ENCODE measurements at regions not wholly inside any gene's neighbourhood (a gene's known extent, or its start where the extent isn't known, plus 50 kb on each side); places are given as distances from the start of the nearest gene placed in this dataset.

DNA sequence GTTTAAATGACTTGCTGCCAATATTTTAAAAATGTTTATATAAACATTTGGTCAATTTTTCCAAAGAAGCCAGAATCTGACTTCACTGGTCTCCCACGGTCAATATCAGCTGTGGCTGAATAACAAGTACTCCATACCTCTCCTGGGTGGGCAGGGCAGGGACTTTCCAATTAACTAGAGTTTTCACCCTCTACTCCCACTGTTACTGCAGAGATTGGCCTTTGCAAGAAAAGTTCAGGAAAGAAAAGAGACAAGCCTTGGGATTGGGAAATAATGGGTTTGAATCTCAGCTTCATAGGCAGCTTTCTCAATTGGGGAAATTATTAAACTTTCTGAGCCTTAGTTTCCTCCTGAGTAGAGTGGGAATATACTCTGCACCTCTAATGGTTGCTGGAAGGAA, 236.9 kb downstream of the PRL start:
- TF ChIP-seq, protein P1, sequence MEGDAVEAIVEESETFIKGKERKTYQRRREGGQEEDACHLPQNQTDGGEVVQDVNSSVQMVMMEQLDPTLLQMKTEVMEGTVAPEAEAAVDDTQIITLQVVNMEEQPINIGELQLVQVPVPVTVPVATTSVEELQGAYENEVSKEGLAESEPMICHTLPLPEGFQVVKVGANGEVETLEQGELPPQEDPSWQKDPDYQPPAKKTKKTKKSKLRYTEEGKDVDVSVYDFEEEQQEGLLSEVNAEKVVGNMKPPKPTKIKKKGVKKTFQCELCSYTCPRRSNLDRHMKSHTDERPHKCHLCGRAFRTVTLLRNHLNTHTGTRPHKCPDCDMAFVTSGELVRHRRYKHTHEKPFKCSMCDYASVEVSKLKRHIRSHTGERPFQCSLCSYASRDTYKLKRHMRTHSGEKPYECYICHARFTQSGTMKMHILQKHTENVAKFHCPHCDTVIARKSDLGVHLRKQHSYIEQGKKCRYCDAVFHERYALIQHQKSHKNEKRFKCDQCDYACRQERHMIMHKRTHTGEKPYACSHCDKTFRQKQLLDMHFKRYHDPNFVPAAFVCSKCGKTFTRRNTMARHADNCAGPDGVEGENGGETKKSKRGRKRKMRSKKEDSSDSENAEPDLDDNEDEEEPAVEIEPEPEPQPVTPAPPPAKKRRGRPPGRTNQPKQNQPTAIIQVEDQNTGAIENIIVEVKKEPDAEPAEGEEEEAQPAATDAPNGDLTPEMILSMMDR (IDR thresholded peaks at IDR 0.05; ENCODE audit: low read length): no peak
- TF ChIP-seq EZH2 (optimal IDR thresholded peaks at IDR 0.05; ENCODE audit: low read depth, low read length): no peak

All from MM.1S (cell line).